ENCODE measurements at regions not wholly inside any gene's neighbourhood (a gene's known extent, or its start where the extent isn't known, plus 50 kb on each side); places are given as distances from the start of the nearest gene placed in this dataset.

DNA sequence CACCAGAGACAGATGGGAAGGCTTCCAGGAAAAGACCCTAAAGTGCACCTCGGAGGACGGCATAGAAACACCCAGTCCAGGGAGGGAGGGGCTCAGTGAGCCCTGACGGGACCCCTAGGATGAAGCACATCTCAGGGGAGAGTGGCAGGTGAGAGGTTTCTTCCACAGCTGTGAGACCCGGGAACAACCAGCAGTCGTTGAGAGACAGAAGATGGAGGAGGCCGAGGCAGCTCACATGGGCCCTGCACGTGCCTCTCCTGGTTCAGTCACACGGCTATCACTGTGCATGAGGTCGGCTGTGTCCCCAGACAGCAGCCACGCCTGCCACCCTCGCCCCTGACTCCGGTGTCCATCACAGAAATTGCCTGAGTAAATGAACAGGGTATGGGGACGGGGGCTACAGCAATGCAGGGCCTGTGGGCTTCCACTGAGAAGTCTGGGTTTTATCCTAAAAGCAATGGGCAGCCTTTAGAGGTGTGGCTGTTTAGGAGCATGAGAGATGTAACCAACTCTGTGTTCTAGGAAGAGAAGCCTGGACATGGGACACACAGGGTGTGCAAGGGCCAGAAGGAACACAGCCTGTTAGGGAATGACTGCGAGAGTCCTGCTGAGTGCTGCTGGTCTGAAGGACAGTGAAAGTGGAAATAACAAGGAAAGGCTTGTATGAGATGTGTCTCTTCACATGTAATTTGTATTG is 102.0 kb downstream of the TMEM18 start:
- DNase-seq (ENCODE audit: low spot score): peak; percentile 31

DNA sequence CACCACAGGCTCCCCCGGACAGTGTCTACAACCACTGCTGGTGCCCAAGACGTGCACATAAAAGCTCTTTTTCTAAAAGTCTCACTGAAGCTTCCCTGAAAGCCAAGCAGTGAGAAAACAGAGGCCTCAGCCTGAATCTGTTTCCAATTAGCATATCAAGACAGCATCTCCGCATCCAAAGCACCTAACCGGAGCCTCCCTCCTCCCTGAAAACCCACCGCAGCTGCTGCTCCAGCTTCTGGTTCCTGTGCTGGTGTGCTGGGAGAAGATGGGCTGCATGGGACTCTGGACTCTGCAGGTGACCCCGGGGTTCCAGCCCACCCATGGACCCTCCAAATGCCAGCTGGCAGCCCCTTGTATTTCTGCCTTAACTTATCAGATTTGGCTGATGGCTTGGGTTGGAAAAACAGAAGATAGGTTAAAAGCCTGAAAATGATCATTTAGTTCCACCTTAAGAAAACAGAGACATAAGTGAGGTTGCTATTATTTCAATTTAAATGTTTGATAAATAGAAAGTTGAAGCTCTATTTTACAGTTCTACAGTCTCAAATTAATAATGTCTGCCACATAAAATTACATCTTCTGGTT is 103.3 kb downstream of the TMEM18 start:
- DNase-seq (ENCODE audit: low spot score): no peak

GRCh38 chr2:573025-573424 is 104.2 kb downstream of the TMEM18 start:
- DNase-seq (ENCODE audit: low spot score): no peak

- DNase-seq (ENCODE audit: low spot score): no peak
These were observed 107.5 kb downstream of the TMEM18 start for GRCh38 chr2:569681-570080.

- no peak for DNase-seq (ENCODE audit: low spot score)
These were observed 108.5 kb downstream of the TMEM18 start for GRCh38 chr2:568639-569235.

DNA sequence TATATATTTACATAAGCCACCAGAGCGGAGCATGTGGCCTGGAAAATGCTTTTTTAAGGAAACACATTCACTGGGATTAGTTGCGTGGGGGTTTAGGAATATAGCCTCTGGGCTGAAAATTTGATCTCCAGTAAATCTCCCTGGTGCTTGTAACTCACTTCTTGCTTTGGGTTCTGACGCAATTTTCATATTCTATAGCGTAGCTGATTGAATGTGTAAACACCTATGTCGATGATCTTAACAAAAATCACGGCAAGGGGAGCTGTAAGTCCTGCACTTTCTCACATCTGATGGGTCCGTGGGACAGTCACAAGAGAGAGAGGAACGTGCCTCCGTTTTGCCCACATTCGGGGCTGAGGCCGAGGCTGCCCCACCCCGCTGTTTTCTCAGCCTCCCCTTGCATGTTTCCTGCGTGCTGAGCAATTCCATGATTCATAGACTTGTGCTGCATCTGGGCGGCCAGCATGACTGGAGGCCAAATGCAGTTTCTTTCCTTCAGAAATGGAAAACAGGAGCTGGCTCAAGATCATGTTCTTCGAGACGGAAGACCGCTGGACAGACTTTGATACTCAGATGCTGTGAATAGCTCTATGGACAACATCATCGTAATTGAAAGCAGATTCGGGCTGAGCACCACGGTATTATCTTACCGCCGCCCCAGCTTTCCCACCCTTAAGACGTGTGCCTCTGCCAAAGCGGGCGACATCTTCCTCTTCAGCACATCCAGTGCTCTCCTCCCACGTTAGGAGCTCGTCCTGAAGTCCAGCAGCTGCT is 109.2 kb downstream of the TMEM18 start:
- no peak for DNase-seq (ENCODE audit: low spot score)

GRCh38 chr2:567496-567864 is 109.7 kb downstream of the TMEM18 start:
- no peak for DNase-seq (ENCODE audit: low spot score)

DNA sequence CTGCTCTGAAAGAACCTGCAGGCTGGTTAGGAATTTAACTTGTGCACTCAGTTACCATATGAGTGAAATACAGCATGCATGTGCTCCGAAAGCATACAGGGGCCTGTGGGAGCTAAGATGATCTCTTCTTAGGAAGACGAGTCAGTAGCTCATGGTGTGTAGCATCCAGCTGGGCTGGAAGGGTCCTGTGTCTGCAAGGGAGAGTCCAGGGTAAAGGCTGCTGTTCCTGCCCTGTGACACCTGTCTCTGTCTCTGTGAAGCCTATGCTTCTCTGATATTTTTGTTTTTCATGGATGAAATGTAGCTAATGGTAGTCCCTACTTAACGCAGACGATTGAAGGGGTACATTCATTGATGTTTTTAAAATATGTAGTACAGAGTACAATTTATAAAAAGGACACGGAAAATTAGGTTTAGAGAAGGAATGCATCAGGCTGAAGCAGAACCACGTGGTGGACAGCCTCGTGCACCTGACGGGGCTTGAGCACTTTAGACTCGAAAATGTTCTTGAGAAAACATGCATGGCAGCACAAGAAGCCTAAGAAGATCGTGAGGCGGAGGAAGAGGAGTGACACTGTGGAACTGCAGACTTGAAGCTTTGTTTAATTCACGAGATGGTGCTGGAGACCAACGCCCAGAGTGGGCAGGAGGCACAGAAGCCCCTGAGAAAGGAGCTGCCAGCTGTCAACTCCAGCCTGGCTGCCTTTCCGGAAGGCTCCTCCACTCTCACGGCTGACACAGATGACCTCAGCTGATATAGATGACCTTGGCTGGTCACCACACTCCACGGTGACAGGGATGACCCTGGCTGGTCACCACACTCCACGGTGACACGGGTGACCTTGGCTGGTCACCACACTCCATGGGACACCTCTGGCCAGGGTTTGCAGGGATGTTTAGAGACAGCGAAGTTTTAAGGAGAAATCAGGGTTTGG is 110.6 kb downstream of the TMEM18 start:
- DNase-seq (ENCODE audit: low spot score): no peak

DNA sequence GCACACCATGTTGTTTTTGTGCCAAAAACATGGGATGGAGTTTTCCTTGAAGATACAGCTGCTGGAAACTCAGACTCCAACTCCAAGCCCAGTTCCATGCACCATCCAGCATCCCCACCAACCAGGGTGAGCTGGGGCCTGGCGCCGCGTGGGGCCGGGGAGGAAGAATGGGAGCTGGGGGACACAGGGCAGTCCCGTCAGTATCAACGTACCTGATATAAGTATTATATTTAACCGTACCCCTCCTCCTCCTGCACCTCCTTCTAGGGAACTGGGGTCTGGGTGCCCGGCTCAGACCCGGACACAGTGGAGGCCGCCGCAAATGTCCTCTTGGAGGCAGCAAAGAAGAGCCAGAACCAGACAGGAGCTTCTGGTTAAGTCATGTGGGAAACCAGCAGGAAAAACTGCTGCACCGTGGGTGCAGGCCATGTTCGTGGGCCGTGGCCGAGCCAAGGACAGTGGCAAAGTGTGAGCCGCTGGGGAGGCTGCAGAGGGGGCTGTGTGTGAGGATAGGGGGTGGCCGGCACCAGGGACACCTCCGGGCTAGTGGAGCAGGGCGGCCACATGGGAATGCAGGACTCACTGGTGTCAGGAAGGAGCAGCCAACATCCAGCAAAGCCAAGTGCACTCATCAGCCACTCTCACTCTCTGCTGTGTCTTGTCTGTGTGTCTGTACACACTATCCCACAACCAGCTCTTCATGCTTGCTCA is 112.6 kb downstream of the TMEM18 start:
- no peak for DNase-seq (ENCODE audit: low spot score)

DNA sequence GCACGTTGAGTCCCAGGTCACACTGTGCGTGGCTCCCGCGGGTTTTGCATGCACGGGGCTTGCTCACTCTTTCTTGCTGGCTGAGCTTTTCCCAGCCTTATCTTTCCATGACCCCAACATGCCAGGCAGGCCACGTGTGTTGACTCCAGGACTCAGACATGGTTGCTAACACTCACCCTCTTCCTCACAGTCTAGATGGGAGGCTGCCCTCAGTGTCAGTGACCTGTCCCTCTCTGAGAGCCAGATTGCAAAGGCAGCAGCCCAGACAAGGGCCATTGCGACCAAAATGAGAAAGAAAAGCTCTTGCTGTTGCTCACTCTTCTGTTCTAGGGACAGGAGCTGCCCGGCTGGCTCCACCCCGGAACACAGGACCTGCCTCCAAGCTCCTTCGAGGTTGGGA is 113.7 kb downstream of the TMEM18 start:
- no peak for DNase-seq (ENCODE audit: low spot score)

- DNase-seq (ENCODE audit: low spot score): no peak
These were observed 114.5 kb downstream of the TMEM18 start for GRCh38 chr2:562391-563364.

DNA sequence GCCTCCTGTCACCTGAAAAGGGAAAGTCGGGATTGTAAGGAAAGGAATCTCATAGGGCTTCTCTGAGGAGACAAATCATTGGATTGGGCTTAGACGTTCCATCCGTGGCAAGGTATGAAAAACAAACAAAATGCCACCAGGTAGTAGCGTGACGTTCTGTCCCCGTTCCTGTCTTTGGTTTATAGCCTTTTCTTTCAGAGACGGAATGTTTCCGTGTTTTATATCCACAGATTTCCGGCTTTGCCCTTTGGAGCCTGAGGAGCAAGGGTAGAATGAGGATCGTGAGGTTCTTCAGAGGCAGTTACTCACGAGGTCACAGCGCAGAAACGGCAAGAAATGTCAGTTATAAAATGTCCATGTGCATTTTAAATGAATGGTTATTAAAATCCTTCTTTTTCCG is 118.3 kb downstream of the TMEM18 start:
- no peak for DNase-seq (ENCODE audit: low spot score)

DNA sequence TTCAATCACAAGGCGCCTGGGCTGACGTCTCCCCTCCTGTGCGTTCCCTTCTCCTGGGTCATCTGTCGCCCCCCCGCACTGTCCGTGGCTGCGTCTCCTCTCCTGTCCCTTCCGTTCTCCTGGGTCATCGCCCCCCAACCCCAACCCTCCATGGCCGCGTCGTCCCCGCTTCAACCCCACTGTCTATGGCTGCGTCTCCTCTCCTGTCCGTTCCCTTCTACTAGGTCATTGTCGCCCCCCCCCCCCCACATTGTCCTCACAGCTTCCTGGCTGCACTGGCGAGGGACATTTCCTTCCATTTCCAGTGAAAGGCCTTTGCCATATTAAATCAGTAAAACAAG is 118.9 kb downstream of the TMEM18 start:
- DNase-seq (ENCODE audit: low spot score): no peak

GRCh38 chr2:557635-558301 is 119.4 kb downstream of the TMEM18 start:
- DNase-seq (ENCODE audit: low spot score): no peak

- no peak for DNase-seq (ENCODE audit: low spot score)
These were observed 120.7 kb downstream of the TMEM18 start for GRCh38 chr2:556485-556884.

DNA sequence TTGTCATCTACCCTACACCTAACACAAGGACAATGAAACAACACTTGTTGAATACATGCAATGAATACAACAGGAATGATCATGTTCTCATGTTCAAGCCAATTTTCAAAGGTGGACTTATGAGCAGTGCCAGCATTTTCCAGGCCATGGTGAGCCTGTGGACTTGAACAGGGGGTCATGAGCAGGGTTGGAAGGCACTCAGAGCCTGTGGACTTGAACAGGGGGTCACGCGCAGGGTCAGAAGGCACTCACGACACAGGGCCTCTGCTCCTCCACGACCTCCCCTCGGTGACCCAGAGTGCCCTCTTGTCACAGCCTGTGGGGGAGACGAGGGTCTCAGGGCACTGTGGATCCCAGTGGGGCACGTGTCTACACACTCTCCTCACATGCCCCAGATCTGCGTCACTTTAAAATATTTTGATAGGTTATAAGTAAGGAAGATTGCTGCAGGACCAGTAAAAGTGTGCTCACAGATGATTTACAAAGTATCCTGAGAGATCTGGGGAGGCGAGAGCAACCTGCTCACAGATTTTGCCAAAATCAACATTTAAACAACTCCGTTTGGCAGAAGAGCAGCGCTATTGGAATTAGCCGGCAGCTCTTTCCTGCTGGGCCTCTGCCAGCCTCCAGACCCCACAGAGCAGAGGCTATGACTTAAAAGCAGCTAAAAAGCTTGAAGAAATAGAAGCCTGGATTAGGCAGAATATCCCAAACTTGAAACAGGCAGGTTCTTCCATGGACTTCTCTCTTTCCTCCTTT is 121.9 kb downstream of the TMEM18 start:
- DNase-seq (ENCODE audit: low spot score): no peak

GRCh38 chr2:554444-554843 is 122.8 kb downstream of the TMEM18 start:
- no peak for DNase-seq (ENCODE audit: low spot score)

DNA sequence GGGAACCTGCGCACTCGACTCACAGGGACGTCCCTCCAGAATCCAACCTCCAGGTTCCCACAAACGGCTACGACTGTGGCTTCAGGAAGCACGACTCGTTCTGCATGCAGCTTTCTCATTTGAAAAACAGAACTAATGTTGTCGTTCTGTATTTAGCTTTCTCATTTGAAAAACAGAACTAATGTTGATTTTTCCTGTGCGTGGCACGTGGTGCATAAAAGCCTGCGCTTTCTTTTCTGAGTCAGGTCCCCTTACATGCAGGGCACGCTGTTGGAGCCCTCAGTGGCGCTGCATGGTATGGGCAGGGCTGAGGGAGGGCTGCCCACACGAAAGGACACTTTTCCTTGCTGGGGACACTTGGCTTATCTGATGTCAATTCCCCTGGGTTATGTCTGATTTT is 124.3 kb downstream of the TMEM18 start:
- DNase-seq (ENCODE audit: low spot score): no peak

DNA sequence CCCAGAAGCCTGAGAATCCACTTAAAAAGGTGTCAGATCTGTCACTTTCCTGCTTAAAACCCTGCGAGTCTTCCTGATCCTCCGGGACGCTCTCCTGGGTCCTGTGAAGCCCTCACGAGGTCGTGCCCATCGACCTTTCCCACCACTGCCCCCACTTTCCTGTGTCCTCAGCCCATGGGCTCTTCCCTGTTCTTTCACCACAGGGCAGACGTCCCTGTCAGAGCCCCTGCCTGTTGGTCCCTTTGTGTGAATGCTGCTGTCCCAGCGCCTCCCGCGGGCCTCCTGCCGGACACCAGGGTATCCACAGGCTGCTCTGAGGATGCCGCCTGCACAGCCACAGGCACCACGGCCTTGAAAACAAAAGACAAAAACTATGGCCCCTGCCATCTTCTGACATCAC is 125.6 kb downstream of the TMEM18 start:
- DNase-seq (ENCODE audit: low spot score): no peak
